Liver (tissue), 8 donors: ENCODE measurements at regions not wholly inside any gene's neighbourhood (a gene's known extent, or its start where the extent isn't known, plus 50 kb on each side); places are given as distances from the start of the nearest gene placed in this dataset.

ENCODE experiments used
- DNase-seq: peaks from one replicate; pipeline ENCODE4 v3.0.0-alpha.2; 2017; ENCODE audit warnings: low spot score
- H3K27ac ChIP-seq, 2 donors: one replicate each; pipeline ENCODE4 v1.7.0; 2013; ENCODE audit warnings: inconsistent platforms in 2 of 2, low read length in 2 of 2, control low read depth in 1 of 2, low read depth in 1 of 2, mild to moderate bottlenecking in 1 of 2
- H3K27me3 ChIP-seq, 4 donors: one replicate each; pipeline versions ENCODE4 v1.6.1 to v1.7.0; 2013; ENCODE audit warnings: low read length in 3 of 4, inconsistent platforms in 1 of 4, mild to moderate bottlenecking in 1 of 4, moderate library complexity in 1 of 4; ENCODE audit not compliant: control insufficient read depth in 4 of 4, insufficient read depth in 4 of 4
- H3K36me3 ChIP-seq, 4 donors: one replicate each; pipeline versions ENCODE4 v1.6.1 to v1.7.0; 2013; ENCODE audit warnings: low read length in 3 of 4, mild to moderate bottlenecking in 3 of 4, low read depth in 1 of 4, moderate library complexity in 1 of 4; ENCODE audit not compliant: control insufficient read depth in 4 of 4, insufficient read depth in 3 of 4
- H3K4me1 ChIP-seq, 4 donors: one replicate each; pipeline versions ENCODE4 v1.6.1 to v1.7.0; 2013; ENCODE audit warnings: low read length in 3 of 4, mild to moderate bottlenecking in 3 of 4, moderate library complexity in 1 of 4; ENCODE audit not compliant: control insufficient read depth in 4 of 4, insufficient read depth in 4 of 4
- H3K4me3 ChIP-seq, 3 donors: one replicate each; pipeline versions ENCODE4 v1.6.1 to v1.7.0; 2013; ENCODE audit warnings: low read length in 3 of 3, control low read depth in 1 of 3, low read depth in 1 of 3, mild to moderate bottlenecking in 1 of 3
- H3K9ac ChIP-seq, 2 donors: one replicate each; pipeline ENCODE4 v1.7.0; 2013; ENCODE audit warnings: low read length in 2 of 2, mild to moderate bottlenecking in 2 of 2, moderate library complexity in 2 of 2, control low read depth in 1 of 2, low read depth in 1 of 2
- H3K9me3 ChIP-seq, 4 donors: one replicate each; pipeline versions ENCODE4 v1.6.1 to v1.7.0; 2013; ENCODE audit warnings: low read length in 3 of 4; ENCODE audit not compliant: control insufficient read depth in 4 of 4
- EGR1 ChIP-seq, 2 donors: IDR thresholded peaks; 2 replicates each; pipeline ENCODE4 v1.6.1; 2016 to 2018; ENCODE audit warnings: antibody characterized with exemption in 2 of 2, low read depth in 2 of 2
- FOXA2 ChIP-seq: IDR thresholded peaks from 2 replicates; pipeline ENCODE4 v1.6.1; 2016; ENCODE audit warnings: antibody characterized with exemption
- HNF4A ChIP-seq, 2 donors: conservative IDR thresholded peaks; 2 replicates each; pipeline ENCODE4 v1.6.1; 2016; ENCODE audit warnings: antibody characterized with exemption in 2 of 2, mild to moderate bottlenecking in 2 of 2
- HNF4G ChIP-seq: IDR thresholded peaks from 2 replicates; pipeline ENCODE4 v1.6.1; 2016; ENCODE audit warnings: antibody characterized with exemption
- JUND ChIP-seq, 2 donors: IDR thresholded peaks; 2 replicates each; pipeline ENCODE4 v1.6.1; 2016; ENCODE audit warnings: antibody characterized with exemption in 2 of 2
- NR2F2 ChIP-seq: IDR thresholded peaks from 2 replicates; pipeline ENCODE4 v1.6.1; 2016; ENCODE audit warnings: antibody characterized with exemption
- SP1 ChIP-seq: IDR thresholded peaks from 2 replicates; pipeline ENCODE4 v1.6.1; 2018; ENCODE audit warnings: antibody characterized with exemption, mild to moderate bottlenecking
- TAF1 ChIP-seq: conservative IDR thresholded peaks from 2 replicates; pipeline ENCODE4 v1.6.1; 2016; ENCODE audit warnings: antibody characterized with exemption, mild to moderate bottlenecking
- WGBS: extraction: QIAGEN DNeasy Blood & Tissue Kit; methylation state at CpG from one replicate; pipeline ENCODE4 v1.1.7; 2013; 5-methylcytosine and 5-hydroxymethylcytosine counted together
- TF ChIP-seq, protein P1 (sequence below): fragments of 150-350 bp; IDR thresholded peaks from 2 replicates; pipeline ENCODE4 v1.5.1; 2017; ENCODE audit warnings: improper control_type of control experiment, low read depth, low read length; ENCODE audit not compliant: missing input control
- TF ChIP-seq, protein P2 (sequence below): IDR thresholded peaks from 2 replicates; pipeline ENCODE4 v1.6.1; 2016; ENCODE audit warnings: antibody characterized with exemption
- TF ChIP-seq, protein P3 (sequence below): IDR thresholded peaks from 2 replicates; pipeline ENCODE4 v1.6.1; 2016; ENCODE audit warnings: antibody characterized with exemption, mild to moderate bottlenecking
- TF ChIP-seq, protein P4 (sequence below): IDR thresholded peaks from 2 replicates; pipeline ENCODE4 v1.6.1; 2016; ENCODE audit warnings: antibody characterized with exemption
- TF ChIP-seq, protein P5 (sequence below): IDR thresholded peaks from 2 replicates; pipeline ENCODE4 v1.6.1; 2016; ENCODE audit warnings: antibody characterized with exemption
- donor health status: healthy.
- donor health status: healthy.
- donor health status: healthy.
- donor health status: healthy.
- donor health status: healthy.

GRCh38 chr5:34469971-34470370 is 186.2 kb upstream of the RAI14 start:
- Histone ChIP-seq H3K4me3 (no peak overlapping the region), H3K9me3 (no peaks in the 10 kb centered on the region), H3K9ac (no peak overlapping the region), H3K36me3 (no peaks in the 10 kb centered on the region), H3K4me1 (peaks cover 0 to 14% (median 9%) of the 10 kb centered on the region in 4 donors), H3K27me3 (no peaks in the 10 kb centered on the region), H3K27ac (no peak overlapping the region)
- TF ChIP-seq NR2F2 (no peak), TAF1 (no peak), FOXA2 (no peak), JUND (IDR thresholded peaks at IDR 0.05) (no peak)
- TF ChIP-seq, protein P1, sequence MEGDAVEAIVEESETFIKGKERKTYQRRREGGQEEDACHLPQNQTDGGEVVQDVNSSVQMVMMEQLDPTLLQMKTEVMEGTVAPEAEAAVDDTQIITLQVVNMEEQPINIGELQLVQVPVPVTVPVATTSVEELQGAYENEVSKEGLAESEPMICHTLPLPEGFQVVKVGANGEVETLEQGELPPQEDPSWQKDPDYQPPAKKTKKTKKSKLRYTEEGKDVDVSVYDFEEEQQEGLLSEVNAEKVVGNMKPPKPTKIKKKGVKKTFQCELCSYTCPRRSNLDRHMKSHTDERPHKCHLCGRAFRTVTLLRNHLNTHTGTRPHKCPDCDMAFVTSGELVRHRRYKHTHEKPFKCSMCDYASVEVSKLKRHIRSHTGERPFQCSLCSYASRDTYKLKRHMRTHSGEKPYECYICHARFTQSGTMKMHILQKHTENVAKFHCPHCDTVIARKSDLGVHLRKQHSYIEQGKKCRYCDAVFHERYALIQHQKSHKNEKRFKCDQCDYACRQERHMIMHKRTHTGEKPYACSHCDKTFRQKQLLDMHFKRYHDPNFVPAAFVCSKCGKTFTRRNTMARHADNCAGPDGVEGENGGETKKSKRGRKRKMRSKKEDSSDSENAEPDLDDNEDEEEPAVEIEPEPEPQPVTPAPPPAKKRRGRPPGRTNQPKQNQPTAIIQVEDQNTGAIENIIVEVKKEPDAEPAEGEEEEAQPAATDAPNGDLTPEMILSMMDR = no peak
- TF ChIP-seq, protein P2, sequence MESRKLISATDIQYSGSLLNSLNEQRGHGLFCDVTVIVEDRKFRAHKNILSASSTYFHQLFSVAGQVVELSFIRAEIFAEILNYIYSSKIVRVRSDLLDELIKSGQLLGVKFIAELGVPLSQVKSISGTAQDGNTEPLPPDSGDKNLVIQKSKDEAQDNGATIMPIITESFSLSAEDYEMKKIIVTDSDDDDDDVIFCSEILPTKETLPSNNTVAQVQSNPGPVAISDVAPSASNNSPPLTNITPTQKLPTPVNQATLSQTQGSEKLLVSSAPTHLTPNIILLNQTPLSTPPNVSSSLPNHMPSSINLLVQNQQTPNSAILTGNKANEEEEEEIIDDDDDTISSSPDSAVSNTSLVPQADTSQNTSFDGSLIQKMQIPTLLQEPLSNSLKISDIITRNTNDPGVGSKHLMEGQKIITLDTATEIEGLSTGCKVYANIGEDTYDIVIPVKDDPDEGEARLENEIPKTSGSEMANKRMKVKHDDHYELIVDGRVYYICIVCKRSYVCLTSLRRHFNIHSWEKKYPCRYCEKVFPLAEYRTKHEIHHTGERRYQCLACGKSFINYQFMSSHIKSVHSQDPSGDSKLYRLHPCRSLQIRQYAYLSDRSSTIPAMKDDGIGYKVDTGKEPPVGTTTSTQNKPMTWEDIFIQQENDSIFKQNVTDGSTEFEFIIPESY = no peak
- TF ChIP-seq, protein P3, sequence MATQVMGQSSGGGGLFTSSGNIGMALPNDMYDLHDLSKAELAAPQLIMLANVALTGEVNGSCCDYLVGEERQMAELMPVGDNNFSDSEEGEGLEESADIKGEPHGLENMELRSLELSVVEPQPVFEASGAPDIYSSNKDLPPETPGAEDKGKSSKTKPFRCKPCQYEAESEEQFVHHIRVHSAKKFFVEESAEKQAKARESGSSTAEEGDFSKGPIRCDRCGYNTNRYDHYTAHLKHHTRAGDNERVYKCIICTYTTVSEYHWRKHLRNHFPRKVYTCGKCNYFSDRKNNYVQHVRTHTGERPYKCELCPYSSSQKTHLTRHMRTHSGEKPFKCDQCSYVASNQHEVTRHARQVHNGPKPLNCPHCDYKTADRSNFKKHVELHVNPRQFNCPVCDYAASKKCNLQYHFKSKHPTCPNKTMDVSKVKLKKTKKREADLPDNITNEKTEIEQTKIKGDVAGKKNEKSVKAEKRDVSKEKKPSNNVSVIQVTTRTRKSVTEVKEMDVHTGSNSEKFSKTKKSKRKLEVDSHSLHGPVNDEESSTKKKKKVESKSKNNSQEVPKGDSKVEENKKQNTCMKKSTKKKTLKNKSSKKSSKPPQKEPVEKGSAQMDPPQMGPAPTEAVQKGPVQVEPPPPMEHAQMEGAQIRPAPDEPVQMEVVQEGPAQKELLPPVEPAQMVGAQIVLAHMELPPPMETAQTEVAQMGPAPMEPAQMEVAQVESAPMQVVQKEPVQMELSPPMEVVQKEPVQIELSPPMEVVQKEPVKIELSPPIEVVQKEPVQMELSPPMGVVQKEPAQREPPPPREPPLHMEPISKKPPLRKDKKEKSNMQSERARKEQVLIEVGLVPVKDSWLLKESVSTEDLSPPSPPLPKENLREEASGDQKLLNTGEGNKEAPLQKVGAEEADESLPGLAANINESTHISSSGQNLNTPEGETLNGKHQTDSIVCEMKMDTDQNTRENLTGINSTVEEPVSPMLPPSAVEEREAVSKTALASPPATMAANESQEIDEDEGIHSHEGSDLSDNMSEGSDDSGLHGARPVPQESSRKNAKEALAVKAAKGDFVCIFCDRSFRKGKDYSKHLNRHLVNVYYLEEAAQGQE = no peak
- TF ChIP-seq, protein P4, sequence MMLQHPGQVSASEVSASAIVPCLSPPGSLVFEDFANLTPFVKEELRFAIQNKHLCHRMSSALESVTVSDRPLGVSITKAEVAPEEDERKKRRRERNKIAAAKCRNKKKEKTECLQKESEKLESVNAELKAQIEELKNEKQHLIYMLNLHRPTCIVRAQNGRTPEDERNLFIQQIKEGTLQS = no peak
- TF ChIP-seq, protein P5, sequence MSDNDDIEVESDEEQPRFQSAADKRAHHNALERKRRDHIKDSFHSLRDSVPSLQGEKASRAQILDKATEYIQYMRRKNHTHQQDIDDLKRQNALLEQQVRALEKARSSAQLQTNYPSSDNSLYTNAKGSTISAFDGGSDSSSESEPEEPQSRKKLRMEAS = no peak
- DNase-seq = no peak
- 66% methylated on average over 3 of the region's 3 CpGs for WGBS

DNA sequence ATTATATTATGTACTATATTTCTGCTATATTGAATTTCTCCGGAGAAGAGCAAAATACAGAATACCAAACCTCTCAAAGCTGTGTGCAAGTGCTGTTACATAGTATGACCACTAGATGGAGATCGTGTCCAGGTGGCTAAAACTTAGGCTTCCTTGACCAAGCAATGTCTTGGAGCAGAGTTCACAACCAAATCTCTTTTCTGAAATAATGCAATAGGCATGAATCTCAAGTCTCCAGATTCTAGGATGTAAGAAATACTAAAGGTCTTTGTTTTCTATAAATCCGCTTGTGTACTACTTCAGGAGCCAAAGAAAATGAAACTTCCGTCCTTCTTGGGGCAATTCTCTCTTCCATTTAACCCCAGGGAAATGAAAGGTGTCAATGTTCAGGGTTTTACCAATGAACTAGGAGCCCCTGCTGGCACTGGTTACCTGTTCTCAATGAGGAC is 181.5 kb upstream of the RAI14 start:
- 35% methylated on average over 4 of the region's 4 CpGs for WGBS
- no peak for DNase-seq
- H3K36me3 ChIP-seq = no peaks in the 10 kb centered on the region
- H3K4me1 ChIP-seq = peaks cover 0 to 3% (median 0%) of the 10 kb centered on the region in 4 donors
- H3K4me3 ChIP-seq = no peak overlapping the region
- H3K27me3 ChIP-seq = no peaks in the 10 kb centered on the region
- H3K9me3 ChIP-seq = no peaks in the 10 kb centered on the region
- no peak overlapping the region for H3K27ac ChIP-seq
- H3K9ac ChIP-seq = no peak overlapping the region
- TF ChIP-seq NR2F2 (no peak), HNF4A (conservative IDR thresholded peaks at IDR 0.05) (no peak), HNF4G (no peak), SP1 (no peak), JUND (IDR thresholded peaks at IDR 0.05) (no peak), FOXA2 (no peak), EGR1 (IDR thresholded peaks at IDR 0.05; ENCODE audit: low read depth in 2 of 2) (no peak)
- TF ChIP-seq, protein P3 = no peak
- TF ChIP-seq, protein P1 = peak; percentile 98
- TF ChIP-seq, protein P2 = no peak
- TF ChIP-seq, protein P4 = no peak
